NCI-H2196 (cell line): ENCODE measurements at regions not wholly inside any gene's neighbourhood (a gene's known extent, or its start where the extent isn't known, plus 50 kb on each side); places are given as distances from the start of the nearest gene placed in this dataset.

Experiments
- DNase-seq: peaks from one replicate; lab custom pipeline; 2025; ENCODE audit not compliant: unreplicated experiment; lab: John Stamatoyannopoulos, UW

DNA sequence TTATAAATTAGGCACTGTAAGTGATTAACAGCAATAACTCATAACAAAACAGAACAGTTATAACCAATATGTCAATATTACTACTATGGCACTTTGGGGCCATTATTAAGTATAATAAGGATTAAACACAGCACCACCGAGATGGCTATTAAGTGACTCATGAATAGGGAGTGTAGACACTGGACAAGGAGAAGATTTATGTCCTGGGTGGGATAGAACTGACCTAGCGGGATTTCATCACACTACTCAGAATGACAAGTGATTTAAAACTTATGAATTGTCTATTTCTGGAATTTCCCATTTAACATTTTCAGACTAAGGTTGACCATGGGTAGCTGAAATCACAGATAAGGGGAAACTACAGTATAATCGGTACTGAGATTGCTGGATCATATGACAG, 79.0 kb upstream of the SLC7A1 start:
- no peak for DNase-seq

DNA sequence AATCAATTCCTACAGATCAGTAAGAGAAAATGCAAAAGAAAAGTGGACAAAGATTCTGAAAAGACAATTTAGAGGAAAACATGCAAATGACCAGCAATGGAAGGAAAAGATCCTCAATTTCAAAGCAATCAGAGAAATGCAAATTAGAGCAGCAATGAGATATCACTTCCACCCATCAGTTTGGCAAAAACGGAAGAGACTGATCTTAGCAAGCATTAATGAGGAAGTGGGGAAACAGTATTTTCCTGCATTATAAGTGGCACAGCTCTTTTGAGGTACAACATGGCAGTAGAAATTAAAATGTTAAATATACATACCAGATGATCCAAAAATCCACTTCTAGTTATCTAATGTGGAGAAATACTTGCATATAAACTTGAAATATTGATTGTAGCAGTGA, 69.1 kb upstream of the SLC7A1 start:
- no peak for DNase-seq

DNA sequence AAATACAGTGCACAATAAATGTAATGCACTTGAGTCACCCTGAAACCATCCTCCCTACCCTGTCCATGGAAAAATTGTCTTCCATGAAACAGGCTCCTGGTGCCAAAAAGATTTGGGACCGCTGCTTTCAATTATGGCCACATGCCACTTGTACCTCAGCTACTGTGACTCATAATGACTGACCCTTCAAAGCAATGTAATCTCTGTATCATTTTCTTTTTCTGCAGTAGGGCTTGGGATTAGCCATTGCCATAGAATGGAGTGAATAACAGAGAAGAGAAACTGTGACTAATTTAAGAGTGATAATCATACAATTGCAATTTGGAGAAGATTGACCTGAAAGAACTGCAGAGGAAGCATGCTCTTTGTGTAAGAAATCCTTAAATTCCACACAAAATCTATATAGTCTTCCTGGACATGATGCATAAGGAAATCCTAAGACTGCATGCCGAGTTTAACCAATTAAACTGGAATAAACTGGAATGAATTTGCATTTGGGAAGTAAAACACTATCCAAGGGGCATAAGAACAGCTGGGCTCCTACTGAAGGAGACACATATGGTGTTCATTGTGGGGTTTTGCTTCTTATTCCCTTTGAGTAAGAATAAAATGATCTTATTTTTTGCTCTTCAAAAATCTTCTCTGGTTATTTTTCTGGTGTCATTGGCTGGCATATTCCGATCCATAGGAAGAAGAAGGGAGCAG, 59.5 kb upstream of the SLC7A1 start:
- no peak for DNase-seq

DNA sequence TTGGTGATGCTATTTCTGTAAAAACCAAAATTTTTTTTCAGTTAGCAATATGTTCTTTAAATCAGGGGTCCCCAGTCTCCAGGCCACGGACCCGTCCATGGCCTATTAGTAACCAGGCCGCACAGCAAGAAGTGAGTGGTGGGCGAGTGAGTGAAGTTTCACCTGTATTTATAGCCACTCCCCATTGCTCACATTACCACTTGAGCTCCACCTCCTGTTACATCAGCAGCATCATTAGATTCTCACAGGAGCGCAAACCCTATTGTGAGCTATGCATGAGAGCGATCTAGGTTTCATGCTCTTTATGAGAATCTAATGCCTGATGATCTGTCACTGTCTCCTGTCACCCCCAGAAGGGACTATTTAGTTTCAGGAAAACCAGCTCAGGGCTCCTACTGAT, 58.9 kb upstream of the SLC7A1 start:
- DNase-seq, result no peak

DNA sequence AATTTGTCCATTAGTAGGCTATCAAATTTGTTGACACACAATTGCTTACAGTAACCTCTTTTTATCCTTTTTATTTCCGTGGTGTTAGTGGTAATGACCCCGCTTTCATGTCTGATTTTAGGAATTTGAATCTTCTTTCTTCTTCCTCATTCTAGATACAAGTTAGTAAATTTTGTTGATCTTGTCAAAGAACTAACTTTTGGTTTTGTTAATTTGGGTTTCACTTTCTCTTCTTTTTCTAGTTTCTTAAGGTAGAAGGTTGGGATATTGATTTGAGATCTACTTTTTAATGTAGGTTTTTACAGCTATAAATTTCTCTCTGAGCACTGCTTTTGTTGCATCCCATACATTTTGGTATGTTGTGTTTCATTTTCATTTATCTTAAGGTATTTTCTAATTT, 53.3 kb upstream of the SLC7A1 start:
- no peak for DNase-seq
